22Rv1 (cell line): ENCODE measurements at regions not wholly inside any gene's neighbourhood (a gene's known extent, or its start where the extent isn't known, plus 50 kb on each side); places are given as distances from the start of the nearest gene placed in this dataset.

ENCODE experiments used
- ZFX ChIP-seq: fragments of 450-650 bp; IDR thresholded peaks from 2 replicates; pipeline ENCODE4 v1.6.1; 2017; ENCODE audit warnings: antibody characterized with exemption, borderline replicate concordance
- TF ChIP-seq, protein P1 (sequence below): fragments of 450-650 bp; IDR thresholded peaks from 2 replicates; pipeline ENCODE4 v1.5.1; 2017; ENCODE audit warnings: mild to moderate bottlenecking

DNA sequence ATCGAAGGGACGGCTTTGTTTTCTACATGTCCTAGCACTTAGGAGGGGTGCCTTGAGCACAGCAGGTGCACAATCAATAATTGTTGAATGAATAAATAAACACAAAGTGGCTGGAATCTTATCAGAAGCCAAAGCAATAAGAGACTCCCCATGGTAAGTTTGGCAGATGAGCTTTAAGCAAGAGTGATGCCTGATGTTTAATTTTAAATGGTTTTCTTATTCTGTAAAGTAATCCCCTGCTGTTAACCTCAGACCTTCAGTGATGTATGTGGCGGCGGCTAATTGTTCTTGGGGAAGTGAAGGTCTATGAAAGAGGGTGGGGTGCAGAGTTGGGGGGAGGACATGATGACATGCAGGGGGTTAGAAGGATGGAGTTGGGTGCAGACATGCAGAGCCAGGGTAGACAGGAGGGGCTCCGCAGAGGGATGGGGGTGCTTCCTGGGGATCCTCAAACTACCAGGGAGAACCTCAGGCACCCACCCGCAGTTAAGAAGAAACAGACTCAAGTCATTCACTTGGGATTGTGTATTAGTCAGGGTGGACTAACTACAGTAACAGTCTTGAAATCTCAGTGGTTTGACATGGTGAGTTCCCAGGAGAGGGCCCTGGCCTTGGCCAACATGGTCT, 65.7 kb upstream of the SHB start:
- TF ChIP-seq, protein P1, sequence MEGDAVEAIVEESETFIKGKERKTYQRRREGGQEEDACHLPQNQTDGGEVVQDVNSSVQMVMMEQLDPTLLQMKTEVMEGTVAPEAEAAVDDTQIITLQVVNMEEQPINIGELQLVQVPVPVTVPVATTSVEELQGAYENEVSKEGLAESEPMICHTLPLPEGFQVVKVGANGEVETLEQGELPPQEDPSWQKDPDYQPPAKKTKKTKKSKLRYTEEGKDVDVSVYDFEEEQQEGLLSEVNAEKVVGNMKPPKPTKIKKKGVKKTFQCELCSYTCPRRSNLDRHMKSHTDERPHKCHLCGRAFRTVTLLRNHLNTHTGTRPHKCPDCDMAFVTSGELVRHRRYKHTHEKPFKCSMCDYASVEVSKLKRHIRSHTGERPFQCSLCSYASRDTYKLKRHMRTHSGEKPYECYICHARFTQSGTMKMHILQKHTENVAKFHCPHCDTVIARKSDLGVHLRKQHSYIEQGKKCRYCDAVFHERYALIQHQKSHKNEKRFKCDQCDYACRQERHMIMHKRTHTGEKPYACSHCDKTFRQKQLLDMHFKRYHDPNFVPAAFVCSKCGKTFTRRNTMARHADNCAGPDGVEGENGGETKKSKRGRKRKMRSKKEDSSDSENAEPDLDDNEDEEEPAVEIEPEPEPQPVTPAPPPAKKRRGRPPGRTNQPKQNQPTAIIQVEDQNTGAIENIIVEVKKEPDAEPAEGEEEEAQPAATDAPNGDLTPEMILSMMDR: no peak
- no peak for TF ChIP-seq ZFX
